Bronchial epithelial cell (primary cell): ENCODE measurements at regions not wholly inside any gene's neighbourhood (a gene's known extent, or its start where the extent isn't known, plus 50 kb on each side); places are given as distances from the start of the nearest gene placed in this dataset.
A peak's percentile ranks its signal among the peaks of the same experiment; 100 is the strongest.
"Not testable (repeated sequence)": the region's sequence is repeated elsewhere in the genome, so short reads cannot be mapped to it uniquely, and the experiment has no call there.

ENCODE experiments used
- DNase-seq: peaks from one replicate; pipeline ENCODE4 v3.0.0-alpha.2; 2010; ENCODE audit warnings: low read depth
- FAIRE-seq: peaks from 2 replicates; lab custom pipeline; 2011; peaks lifted over from hg19 to GRCh38; lab: Jason Lieb, UNC
- H3K27me3 ChIP-seq: 2 replicates; pipeline ENCODE4 v1.5.1; 2011; ENCODE audit warnings: low read length; ENCODE audit not compliant: control insufficient read depth, insufficient read depth
- H3K36me3 ChIP-seq: 2 replicates; pipeline ENCODE4 v1.5.1; 2011; ENCODE audit warnings: low read length; ENCODE audit not compliant: control insufficient read depth, insufficient read depth
- H3K4me3 ChIP-seq: 2 replicates; pipeline ENCODE4 v1.5.1; 2011; ENCODE audit warnings: mild to moderate bottlenecking, low read depth, low read length, control low read depth
- TF ChIP-seq, protein P1 (sequence below): IDR thresholded peaks from 2 replicates; pipeline ENCODE4 v1.5.1; 2011; ENCODE audit warnings: mild to moderate bottlenecking, moderate library complexity, low read length, control low read depth, inconsistent platforms; ENCODE audit not compliant: insufficient read depth, severe bottlenecking

GRCh38 chr15:58369261-58369701, 62.5 kb upstream of the LIPC start:
- DNase-seq (no peak), FAIRE-seq (no peak)
- H3K4me3 ChIP-seq = no peak overlapping the region
- TF ChIP-seq, protein P1, sequence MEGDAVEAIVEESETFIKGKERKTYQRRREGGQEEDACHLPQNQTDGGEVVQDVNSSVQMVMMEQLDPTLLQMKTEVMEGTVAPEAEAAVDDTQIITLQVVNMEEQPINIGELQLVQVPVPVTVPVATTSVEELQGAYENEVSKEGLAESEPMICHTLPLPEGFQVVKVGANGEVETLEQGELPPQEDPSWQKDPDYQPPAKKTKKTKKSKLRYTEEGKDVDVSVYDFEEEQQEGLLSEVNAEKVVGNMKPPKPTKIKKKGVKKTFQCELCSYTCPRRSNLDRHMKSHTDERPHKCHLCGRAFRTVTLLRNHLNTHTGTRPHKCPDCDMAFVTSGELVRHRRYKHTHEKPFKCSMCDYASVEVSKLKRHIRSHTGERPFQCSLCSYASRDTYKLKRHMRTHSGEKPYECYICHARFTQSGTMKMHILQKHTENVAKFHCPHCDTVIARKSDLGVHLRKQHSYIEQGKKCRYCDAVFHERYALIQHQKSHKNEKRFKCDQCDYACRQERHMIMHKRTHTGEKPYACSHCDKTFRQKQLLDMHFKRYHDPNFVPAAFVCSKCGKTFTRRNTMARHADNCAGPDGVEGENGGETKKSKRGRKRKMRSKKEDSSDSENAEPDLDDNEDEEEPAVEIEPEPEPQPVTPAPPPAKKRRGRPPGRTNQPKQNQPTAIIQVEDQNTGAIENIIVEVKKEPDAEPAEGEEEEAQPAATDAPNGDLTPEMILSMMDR = no peak
- no peaks in the 10 kb centered on the region for H3K36me3 ChIP-seq
- no peaks in the 10 kb centered on the region for H3K27me3 ChIP-seq

DNA sequence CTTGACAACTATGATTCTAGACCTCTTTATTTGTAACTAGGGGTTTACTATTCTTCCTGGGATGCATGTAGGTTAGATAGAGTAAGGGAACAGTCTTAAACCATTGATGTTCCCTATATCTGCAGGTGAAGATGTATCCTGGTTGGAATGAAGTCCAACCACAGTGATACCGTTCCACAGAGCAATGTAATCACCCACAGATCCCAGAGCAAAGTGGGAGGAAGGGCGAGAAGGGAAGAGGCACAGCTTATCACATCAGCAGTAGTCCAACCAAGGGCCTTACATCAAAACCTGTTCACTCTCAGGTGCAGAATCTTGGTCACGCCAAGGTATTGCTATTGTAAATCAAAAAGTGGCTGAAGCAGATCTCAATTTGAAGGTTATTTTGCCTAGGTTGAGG, 61.8 kb upstream of the LIPC start:
- H3K36me3 ChIP-seq = no peaks in the 10 kb centered on the region
- no peak for FAIRE-seq
- no peak overlapping the region for H3K4me3 ChIP-seq
- no peak for DNase-seq
- TF ChIP-seq, protein P1 = no peak
- no peaks in the 10 kb centered on the region for H3K27me3 ChIP-seq

- FAIRE-seq (no peak), DNase-seq (no peak)
- Histone ChIP-seq H3K4me3 (no peak overlapping the region), H3K27me3 (no peaks in the 10 kb centered on the region), H3K36me3 (no peaks in the 10 kb centered on the region)
- TF ChIP-seq, protein P1 = no peak
Observed at GRCh38 chr15:58374147-58374546, 57.6 kb upstream of the LIPC start.

DNA sequence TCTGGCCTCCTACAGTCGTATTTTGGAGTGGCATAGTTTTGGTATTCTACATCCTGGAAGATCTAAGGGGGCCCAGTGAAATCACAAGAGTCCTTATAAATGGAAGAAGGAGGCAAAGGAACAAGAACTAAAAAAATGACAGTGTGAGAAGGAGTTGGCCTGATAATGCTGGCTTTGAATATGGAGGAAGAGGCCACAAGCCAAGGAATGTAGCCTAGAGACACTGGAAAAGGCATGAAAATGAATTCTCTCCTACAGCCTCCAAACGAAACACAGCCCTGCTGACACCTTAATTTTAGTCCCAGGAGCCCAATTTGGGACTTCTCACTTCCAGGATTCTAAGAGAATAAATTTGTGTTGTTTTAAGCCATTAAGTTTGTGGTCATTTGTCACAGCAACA, 54.6 kb upstream of the LIPC start:
- H3K27me3 ChIP-seq = no peaks in the 10 kb centered on the region
- TF ChIP-seq, protein P1 = no peak
- H3K36me3 ChIP-seq = no peaks in the 10 kb centered on the region
- H3K4me3 ChIP-seq = no peak overlapping the region
- DNase-seq (no peak), FAIRE-seq (no peak)

DNA sequence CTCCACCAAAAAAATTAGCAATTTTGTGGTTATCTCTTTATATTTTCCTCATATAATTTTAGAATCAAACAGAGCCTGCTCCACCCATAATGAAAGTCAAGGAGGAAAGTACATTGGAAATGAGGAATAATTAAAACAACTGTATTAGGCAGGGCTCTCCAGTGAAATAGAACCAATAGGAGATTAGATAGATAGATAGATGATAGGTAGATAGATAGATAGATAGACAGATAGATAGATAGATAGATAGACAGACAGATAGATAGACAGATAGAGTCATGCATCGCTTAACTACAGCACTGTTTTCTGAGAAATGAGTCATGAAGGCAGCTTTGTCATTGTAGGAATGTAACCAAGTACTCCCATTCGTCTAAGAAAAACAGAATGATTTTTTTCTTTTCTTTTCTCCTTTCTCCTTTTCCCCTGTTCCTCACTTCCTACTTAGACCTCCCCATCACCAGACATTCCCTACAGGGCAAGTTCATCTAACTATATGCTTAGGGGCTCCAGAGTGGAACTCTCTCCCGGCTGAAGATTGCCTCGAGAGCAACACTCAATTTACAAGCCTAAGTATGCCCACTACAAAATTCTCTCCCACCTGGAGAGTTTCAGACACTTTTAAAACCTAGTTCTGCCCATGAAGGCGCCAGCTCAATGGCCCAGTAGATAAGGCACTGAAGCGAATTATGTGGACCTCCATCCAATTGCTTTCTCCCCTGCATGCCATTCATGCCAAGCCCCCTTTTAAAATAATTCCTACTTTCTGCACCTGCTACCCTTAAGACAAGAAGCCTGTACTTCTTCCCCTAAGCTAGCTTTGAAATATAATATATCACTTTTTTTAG, 53.3 kb upstream of the LIPC start:
- Histone ChIP-seq H3K27me3 (no peaks in the 10 kb centered on the region), H3K4me3 (no peak overlapping the region), H3K36me3 (no peaks in the 10 kb centered on the region)
- peak; percentile 59 for DNase-seq
- TF ChIP-seq, protein P1 = no peak
- FAIRE-seq = no peak

DNA sequence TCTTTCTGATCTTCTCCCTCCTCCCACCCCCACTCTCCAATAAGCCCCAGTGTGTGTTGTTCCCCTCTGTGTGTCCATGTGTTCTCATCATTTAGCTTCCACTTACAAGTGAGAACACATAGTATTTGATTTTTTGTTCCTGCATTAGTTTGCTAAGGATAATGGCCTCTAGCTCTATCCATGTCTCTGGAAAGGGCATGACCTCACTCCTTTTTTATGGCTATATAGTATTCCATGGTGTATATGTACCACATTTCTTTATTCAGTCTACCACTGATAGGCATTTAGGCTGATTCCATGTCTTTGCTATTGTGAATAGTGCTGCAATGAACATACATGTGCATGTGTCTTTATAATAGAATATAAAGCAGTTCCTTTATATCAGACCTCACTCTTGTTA, 52.3 kb upstream of the LIPC start:
- not testable (repeated sequence) for H3K27me3 ChIP-seq, DNase-seq, FAIRE-seq, H3K36me3 ChIP-seq, H3K4me3 ChIP-seq
